GM23338 (cell line): ENCODE measurements at regions not wholly inside any gene's neighbourhood (a gene's known extent, or its start where the extent isn't known, plus 50 kb on each side); places are given as distances from the start of the nearest gene placed in this dataset.

ENCODE experiments used
- ATAC-seq: fragments of 200-7000 bp; cut with Tn5 transposase; 3 replicates; pipeline ENCODE4 v1.9.1; 2020
- DNase-seq: peaks from one replicate; pipeline ENCODE4 v3.0.0-alpha.2; 2015; ENCODE audit warnings: low spot score
- H2AFZ ChIP-seq: fragments of 200-600 bp; sonication (generic); 2 replicates; pipeline ENCODE4 v1.8.0; 2016; ENCODE audit warnings: antibody characterized with exemption, mild to moderate bottlenecking, moderate library complexity
- H3F3A ChIP-seq: fragments of 200-600 bp; sonication (generic); replicated peaks from 2 replicates; pipeline ENCODE4 v1.8.0; 2017; ENCODE audit warnings: antibody characterized with exemption, mixed run types, low read depth
- H3K27ac ChIP-seq: fragments of 200-600 bp; sonication (generic); 2 replicates; pipeline ENCODE4 v1.6.1; 2016; ENCODE audit warnings: low read depth
- H3K27me3 ChIP-seq: fragments of 200-600 bp; sonication (generic); 2 replicates; pipeline ENCODE4 v1.8.0; 2016; ENCODE audit warnings: mild to moderate bottlenecking, mixed run types, moderate library complexity; ENCODE audit not compliant: insufficient read depth
- H3K36me3 ChIP-seq: fragments of 200-600 bp; sonication (generic); 2 replicates; pipeline ENCODE4 v1.8.0; 2016; ENCODE audit warnings: mild to moderate bottlenecking; ENCODE audit not compliant: insufficient read depth
- H3K4me1 ChIP-seq: fragments of 200-600 bp; sonication (generic); 2 replicates; pipeline ENCODE4 v1.8.0; 2016; ENCODE audit warnings: mild to moderate bottlenecking, moderate library complexity; ENCODE audit not compliant: insufficient read depth
- H3K4me2 ChIP-seq: fragments of 200-600 bp; sonication (generic); 2 replicates; pipeline ENCODE4 v1.7.1; 2017; ENCODE audit warnings: mixed run types
- H3K4me3 ChIP-seq: fragments of 200-600 bp; sonication (generic); 2 replicates; pipeline ENCODE4 v1.6.1; 2016; ENCODE audit warnings: mixed run types
- H3K79me2 ChIP-seq: fragments of 200-600 bp; sonication (generic); replicated peaks from 2 replicates; pipeline ENCODE4 v1.8.0; 2017; ENCODE audit warnings: mild to moderate bottlenecking; ENCODE audit not compliant: insufficient read depth
- H3K9me2 ChIP-seq: fragments of 200-600 bp; sonication (generic); 2 replicates; pipeline ENCODE4 v1.8.0; 2017; ENCODE audit not compliant: insufficient read depth
- H4K20me1 ChIP-seq: fragments of 200-600 bp; sonication (generic); replicated peaks from 2 replicates; pipeline ENCODE4 v1.8.0; 2017; ENCODE audit warnings: mild to moderate bottlenecking; ENCODE audit not compliant: insufficient read depth
- H3K27ac Mint-ChIP-seq: 2 replicates; pipeline ENCODE4 v1.8.0; 2020; ENCODE audit warnings: inconsistent platforms, mild to moderate bottlenecking, moderate library complexity, mixed read lengths
- H3K27me3 Mint-ChIP-seq: 3 replicates; pipeline ENCODE4 v1.8.0; 2022; ENCODE audit warnings: low read depth, mild to moderate bottlenecking, moderate library complexity, mixed read lengths, inconsistent platforms; ENCODE audit not compliant: insufficient read depth, poor library complexity
- H3K36me3 Mint-ChIP-seq: 3 replicates; pipeline ENCODE4 v1.8.0; 2021; ENCODE audit warnings: low read depth, mild to moderate bottlenecking, inconsistent platforms, moderate library complexity, mixed read lengths
- H3K4me1 Mint-ChIP-seq: 3 replicates; pipeline ENCODE4 v1.8.0; 2020; ENCODE audit warnings: mild to moderate bottlenecking, inconsistent platforms, mixed read lengths
- H3K4me3 Mint-ChIP-seq: 3 replicates; pipeline ENCODE4 v1.8.0; 2021; ENCODE audit warnings: moderate library complexity, mild to moderate bottlenecking, inconsistent platforms, mixed read lengths
- H3K9me3 Mint-ChIP-seq: 3 replicates; pipeline ENCODE4 v1.8.0; 2020; ENCODE audit warnings: moderate library complexity, mild to moderate bottlenecking, inconsistent platforms, mixed read lengths
- CREB1 ChIP-seq: fragments of 250-450 bp; sonication (Bioruptor Pico); IDR thresholded peaks from 2 replicates; pipeline ENCODE4 v1.5.0; 2020; ENCODE audit warnings: low read depth, mild to moderate bottlenecking, moderate library complexity
- EZH2 ChIP-seq: fragments of 200-600 bp; sonication (generic); IDR thresholded peaks from one replicate; pipeline ENCODE4 v1.8.0; 2017; ENCODE audit warnings: antibody characterized with exemption, mild to moderate bottlenecking, low read depth; ENCODE audit not compliant: unreplicated experiment
- NANOG ChIP-seq: IDR thresholded peaks from 2 replicates; pipeline ENCODE4 v1.6.1; 2016; ENCODE audit warnings: antibody characterized with exemption, borderline replicate concordance
- ZNF114 ChIP-seq: fragments of 250-450 bp; sonication (Bioruptor Pico); IDR thresholded peaks from 2 replicates; pipeline ENCODE4 v1.5.0; 2020; ENCODE audit warnings: mild to moderate bottlenecking, moderate library complexity
- ZNF331 ChIP-seq: fragments of 250-450 bp; sonication (Bioruptor Pico); IDR thresholded peaks from 2 replicates; pipeline ENCODE4 v1.5.0; 2020; ENCODE audit warnings: low read depth, mild to moderate bottlenecking, moderate library complexity
- TF ChIP-seq, protein P1 (sequence below): IDR thresholded peaks from one replicate; pipeline ENCODE4 v1.6.1; 2018; ENCODE audit warnings: antibody characterized with exemption; ENCODE audit not compliant: unreplicated experiment
- TF ChIP-seq, protein P2 (sequence below): fragments of 250-450 bp; sonication (Bioruptor Pico); IDR thresholded peaks from 2 replicates; pipeline ENCODE4 v1.5.0; 2020; ENCODE audit warnings: mild to moderate bottlenecking, moderate library complexity

DNA sequence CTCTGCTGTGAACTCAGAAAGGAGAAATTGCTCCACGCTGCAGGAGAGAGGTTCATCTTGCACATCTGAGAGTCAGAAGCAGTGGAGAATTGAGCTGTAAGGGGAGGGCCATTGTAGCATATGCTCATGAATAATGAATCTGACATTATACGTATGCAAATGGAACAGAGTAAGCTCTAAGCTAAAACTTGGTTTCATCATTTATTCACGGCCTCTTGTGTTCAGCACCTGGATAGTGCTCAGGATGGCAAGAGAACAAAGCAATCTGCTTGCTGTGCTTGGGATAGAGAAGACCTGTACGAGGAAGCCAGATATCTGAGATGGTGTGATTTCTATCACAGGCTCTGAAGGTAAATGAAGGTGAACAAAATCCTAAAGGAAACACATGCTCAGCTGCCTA lies 87.9 kb upstream of the GCFC2 start:
- Histone ChIP-seq H3K79me2 (no peaks in the 10 kb centered on the region), H3K27ac (no peak overlapping the region), H3K36me3 (no peaks in the 10 kb centered on the region), H3K9me2 (no peaks in the 10 kb centered on the region), H3F3A (no peaks in the 10 kb centered on the region), H2AFZ (peak overlapping the region; percentile 70), H4K20me1 (no peaks in the 10 kb centered on the region), H3K4me1 (no peaks in the 10 kb centered on the region), H3K4me2 (no peak overlapping the region), H3K4me3 (no peak overlapping the region), H3K27me3 (no peaks in the 10 kb centered on the region)
- no peak overlapping the region for H3K4me3 Mint-ChIP-seq
- no peak; the same call in 2 of the 3 replicates for ATAC-seq
- H3K27ac Mint-ChIP-seq = no peak overlapping the region
- no peak for DNase-seq
- peaks cover 20% of the 10 kb centered on the region for H3K4me1 Mint-ChIP-seq
- H3K36me3 Mint-ChIP-seq = no peaks in the 10 kb centered on the region
- no peaks in the 10 kb centered on the region for H3K9me3 Mint-ChIP-seq
- TF ChIP-seq ZNF114 (CRISPR knock-in tag) = no peak
- TF ChIP-seq NANOG = no peak
- no peak for TF ChIP-seq CREB1 (CRISPR knock-in tag)
- TF ChIP-seq, protein P1, sequence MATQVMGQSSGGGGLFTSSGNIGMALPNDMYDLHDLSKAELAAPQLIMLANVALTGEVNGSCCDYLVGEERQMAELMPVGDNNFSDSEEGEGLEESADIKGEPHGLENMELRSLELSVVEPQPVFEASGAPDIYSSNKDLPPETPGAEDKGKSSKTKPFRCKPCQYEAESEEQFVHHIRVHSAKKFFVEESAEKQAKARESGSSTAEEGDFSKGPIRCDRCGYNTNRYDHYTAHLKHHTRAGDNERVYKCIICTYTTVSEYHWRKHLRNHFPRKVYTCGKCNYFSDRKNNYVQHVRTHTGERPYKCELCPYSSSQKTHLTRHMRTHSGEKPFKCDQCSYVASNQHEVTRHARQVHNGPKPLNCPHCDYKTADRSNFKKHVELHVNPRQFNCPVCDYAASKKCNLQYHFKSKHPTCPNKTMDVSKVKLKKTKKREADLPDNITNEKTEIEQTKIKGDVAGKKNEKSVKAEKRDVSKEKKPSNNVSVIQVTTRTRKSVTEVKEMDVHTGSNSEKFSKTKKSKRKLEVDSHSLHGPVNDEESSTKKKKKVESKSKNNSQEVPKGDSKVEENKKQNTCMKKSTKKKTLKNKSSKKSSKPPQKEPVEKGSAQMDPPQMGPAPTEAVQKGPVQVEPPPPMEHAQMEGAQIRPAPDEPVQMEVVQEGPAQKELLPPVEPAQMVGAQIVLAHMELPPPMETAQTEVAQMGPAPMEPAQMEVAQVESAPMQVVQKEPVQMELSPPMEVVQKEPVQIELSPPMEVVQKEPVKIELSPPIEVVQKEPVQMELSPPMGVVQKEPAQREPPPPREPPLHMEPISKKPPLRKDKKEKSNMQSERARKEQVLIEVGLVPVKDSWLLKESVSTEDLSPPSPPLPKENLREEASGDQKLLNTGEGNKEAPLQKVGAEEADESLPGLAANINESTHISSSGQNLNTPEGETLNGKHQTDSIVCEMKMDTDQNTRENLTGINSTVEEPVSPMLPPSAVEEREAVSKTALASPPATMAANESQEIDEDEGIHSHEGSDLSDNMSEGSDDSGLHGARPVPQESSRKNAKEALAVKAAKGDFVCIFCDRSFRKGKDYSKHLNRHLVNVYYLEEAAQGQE = peak; percentile 28
- H3K27me3 Mint-ChIP-seq = peaks cover 3% of the 10 kb centered on the region

DNA sequence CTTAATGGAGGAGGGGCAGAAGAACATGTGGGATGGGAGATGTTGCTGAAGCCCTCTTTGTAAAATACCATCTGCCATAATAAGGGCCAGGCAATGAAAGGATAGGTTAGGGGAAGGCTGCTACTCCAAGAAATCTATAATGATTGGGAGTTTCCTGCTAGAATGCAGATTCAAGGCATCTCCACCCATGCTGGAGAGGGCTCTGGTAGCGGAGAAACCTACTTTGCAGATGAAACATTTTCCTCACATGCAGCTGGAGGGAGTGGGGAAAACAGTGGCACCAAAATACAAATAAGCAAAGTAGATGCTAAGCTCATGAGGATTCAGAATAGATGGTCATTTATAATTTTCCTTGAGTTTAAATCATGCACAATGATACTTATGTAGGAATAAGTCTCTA lies 82.3 kb upstream of the GCFC2 start:
- H2AFZ ChIP-seq = no peak overlapping the region
- DNase-seq (no peak), ATAC-seq (no peak)
- no peaks in the 10 kb centered on the region for H3K79me2 ChIP-seq
- H3K4me2 ChIP-seq = no peak overlapping the region
- H3K27me3 ChIP-seq = no peaks in the 10 kb centered on the region
- no peaks in the 10 kb centered on the region for H3K27me3 Mint-ChIP-seq
- no peak overlapping the region for H3K27ac ChIP-seq
- H4K20me1 ChIP-seq = no peaks in the 10 kb centered on the region
- H3K27ac Mint-ChIP-seq = no peak overlapping the region
- no peaks in the 10 kb centered on the region for H3K36me3 Mint-ChIP-seq
- H3K4me3 ChIP-seq = no peak overlapping the region
- no peaks in the 10 kb centered on the region for H3K9me3 Mint-ChIP-seq
- TF ChIP-seq ZNF114 (CRISPR knock-in tag) = no peak
- TF ChIP-seq EZH2 = no peak
- TF ChIP-seq ZNF331 (CRISPR knock-in tag) = no peak
- H3K36me3 ChIP-seq = no peaks in the 10 kb centered on the region
- no peaks in the 10 kb centered on the region; the same call in 1 of the 2 replicates for H3K4me1 ChIP-seq
- H3K4me3 Mint-ChIP-seq = no peak overlapping the region
- no peaks in the 10 kb centered on the region for H3K9me2 ChIP-seq
- H3K4me1 Mint-ChIP-seq = peaks cover 7% of the 10 kb centered on the region; the same call in 2 of the 3 replicates
- no peaks in the 10 kb centered on the region for H3F3A ChIP-seq

DNA sequence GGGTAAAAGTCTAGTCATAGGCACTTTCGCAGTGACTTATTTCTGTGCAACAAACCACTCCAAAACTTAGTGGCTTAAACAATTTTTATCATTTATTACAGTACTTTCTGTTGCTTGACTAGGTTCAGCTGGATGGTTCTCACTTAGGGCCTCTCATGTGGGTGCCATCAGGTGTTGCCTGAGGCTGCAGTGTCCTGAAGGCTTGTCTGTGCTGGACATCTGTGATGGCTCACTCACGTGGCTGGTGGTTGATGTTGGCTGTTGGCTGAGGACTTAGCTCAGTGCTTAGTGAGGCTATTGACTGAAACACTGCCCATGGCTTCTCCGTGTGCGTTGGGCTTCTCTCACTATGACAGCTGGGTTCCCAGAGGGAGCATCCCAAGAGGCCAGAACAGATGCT lies 81.4 kb upstream of the GCFC2 start:
- ATAC-seq (no peak), DNase-seq (no peak)
- Histone ChIP-seq H3K27me3 (no peaks in the 10 kb centered on the region), H3K4me1 (no peaks in the 10 kb centered on the region; the same call in 1 of the 2 replicates), H3F3A (no peaks in the 10 kb centered on the region), H3K79me2 (no peaks in the 10 kb centered on the region), H3K4me3 (no peak overlapping the region), H3K9me2 (no peaks in the 10 kb centered on the region), H3K4me2 (no peak overlapping the region), H3K27ac (no peak overlapping the region), H3K36me3 (no peaks in the 10 kb centered on the region), H4K20me1 (no peaks in the 10 kb centered on the region), H2AFZ (no peak overlapping the region)
- Mint-ChIP-seq H3K27me3 (no peaks in the 10 kb centered on the region), H3K4me3 (no peak overlapping the region), H3K36me3 (no peaks in the 10 kb centered on the region), H3K27ac (no peak overlapping the region), H3K4me1 (peaks cover 8% of the 10 kb centered on the region; the same call in 2 of the 3 replicates), H3K9me3 (no peaks in the 10 kb centered on the region)
- TF ChIP-seq, protein P2, sequence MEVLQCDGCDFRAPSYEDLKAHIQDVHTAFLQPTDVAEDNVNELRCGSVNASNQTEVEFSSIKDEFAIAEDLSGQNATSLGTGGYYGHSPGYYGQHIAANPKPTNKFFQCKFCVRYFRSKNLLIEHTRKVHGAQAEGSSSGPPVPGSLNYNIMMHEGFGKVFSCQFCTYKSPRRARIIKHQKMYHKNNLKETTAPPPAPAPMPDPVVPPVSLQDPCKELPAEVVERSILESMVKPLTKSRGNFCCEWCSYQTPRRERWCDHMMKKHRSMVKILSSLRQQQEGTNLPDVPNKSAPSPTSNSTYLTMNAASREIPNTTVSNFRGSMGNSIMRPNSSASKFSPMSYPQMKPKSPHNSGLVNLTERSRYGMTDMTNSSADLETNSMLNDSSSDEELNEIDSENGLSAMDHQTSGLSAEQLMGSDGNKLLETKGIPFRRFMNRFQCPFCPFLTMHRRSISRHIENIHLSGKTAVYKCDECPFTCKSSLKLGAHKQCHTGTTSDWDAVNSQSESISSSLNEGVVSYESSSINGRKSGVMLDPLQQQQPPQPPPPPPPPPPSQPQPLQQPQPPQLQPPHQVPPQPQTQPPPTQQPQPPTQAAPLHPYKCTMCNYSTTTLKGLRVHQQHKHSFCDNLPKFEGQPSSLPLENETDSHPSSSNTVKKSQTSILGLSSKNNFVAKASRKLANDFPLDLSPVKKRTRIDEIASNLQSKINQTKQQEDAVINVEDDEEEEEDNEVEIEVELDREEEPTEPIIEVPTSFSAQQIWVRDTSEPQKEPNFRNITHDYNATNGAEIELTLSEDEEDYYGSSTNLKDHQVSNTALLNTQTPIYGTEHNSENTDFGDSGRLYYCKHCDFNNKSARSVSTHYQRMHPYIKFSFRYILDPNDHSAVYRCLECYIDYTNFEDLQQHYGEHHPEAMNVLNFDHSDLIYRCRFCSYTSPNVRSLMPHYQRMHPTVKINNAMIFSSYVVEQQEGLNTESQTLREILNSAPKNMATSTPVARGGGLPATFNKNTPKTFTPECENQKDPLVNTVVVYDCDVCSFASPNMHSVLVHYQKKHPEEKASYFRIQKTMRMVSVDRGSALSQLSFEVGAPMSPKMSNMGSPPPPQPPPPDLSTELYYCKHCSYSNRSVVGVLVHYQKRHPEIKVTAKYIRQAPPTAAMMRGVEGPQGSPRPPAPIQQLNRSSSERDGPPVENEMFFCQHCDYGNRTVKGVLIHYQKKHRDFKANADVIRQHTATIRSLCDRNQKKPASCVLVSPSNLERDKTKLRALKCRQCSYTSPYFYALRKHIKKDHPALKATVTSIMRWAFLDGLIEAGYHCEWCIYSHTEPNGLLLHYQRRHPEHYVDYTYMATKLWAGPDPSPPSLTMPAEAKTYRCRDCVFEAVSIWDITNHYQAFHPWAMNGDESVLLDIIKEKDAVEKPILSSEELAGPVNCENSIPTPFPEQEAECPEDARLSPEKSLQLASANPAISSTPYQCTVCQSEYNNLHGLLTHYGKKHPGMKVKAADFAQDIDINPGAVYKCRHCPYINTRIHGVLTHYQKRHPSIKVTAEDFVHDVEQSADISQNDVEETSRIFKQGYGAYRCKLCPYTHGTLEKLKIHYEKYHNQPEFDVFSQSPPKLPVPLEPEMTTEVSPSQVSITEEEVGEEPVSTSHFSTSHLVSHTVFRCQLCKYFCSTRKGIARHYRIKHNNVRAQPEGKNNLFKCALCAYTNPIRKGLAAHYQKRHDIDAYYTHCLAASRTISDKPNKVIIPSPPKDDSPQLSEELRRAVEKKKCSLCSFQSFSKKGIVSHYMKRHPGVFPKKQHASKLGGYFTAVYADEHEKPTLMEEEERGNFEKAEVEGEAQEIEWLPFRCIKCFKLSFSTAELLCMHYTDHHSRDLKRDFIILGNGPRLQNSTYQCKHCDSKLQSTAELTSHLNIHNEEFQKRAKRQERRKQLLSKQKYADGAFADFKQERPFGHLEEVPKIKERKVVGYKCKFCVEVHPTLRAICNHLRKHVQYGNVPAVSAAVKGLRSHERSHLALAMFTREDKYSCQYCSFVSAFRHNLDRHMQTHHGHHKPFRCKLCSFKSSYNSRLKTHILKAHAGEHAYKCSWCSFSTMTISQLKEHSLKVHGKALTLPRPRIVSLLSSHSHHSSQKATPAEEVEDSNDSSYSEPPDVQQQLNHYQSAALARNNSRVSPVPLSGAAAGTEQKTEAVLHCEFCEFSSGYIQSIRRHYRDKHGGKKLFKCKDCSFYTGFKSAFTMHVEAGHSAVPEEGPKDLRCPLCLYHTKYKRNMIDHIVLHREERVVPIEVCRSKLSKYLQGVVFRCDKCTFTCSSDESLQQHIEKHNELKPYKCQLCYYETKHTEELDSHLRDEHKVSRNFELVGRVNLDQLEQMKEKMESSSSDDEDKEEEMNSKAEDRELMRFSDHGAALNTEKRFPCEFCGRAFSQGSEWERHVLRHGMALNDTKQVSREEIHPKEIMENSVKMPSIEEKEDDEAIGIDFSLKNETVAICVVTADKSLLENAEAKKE (CRISPR knock-in tag) = no peak
